ENCODE measurements at regions not wholly inside any gene's neighbourhood (a gene's known extent, or its start where the extent isn't known, plus 50 kb on each side); places are given as distances from the start of the nearest gene placed in this dataset.

- no peak overlapping the region for H3K27ac ChIP-seq
- no peaks in the 10 kb centered on the region for H3K9me3 ChIP-seq (ENCODE audit: low read depth)
- no peaks in the 10 kb centered on the region for H3K27me3 ChIP-seq
- DNase-seq (ENCODE audit: low read depth in 1 of 2, low spot score in 1 of 2): no peak
- no peak overlapping the region for H3K4me3 ChIP-seq
- no peaks in the 10 kb centered on the region for H3K36me3 ChIP-seq
- TF ChIP-seq CTCF (IDR thresholded peaks at IDR 0.05; ENCODE audit: low read depth, low read length): no peak
- H3K4me1 ChIP-seq (ENCODE audit: low read depth): no peaks in the 10 kb centered on the region
Measured at GRCh38 chr11:80365076-80365725, 924.4 kb upstream of the TENM4 start.

DNA sequence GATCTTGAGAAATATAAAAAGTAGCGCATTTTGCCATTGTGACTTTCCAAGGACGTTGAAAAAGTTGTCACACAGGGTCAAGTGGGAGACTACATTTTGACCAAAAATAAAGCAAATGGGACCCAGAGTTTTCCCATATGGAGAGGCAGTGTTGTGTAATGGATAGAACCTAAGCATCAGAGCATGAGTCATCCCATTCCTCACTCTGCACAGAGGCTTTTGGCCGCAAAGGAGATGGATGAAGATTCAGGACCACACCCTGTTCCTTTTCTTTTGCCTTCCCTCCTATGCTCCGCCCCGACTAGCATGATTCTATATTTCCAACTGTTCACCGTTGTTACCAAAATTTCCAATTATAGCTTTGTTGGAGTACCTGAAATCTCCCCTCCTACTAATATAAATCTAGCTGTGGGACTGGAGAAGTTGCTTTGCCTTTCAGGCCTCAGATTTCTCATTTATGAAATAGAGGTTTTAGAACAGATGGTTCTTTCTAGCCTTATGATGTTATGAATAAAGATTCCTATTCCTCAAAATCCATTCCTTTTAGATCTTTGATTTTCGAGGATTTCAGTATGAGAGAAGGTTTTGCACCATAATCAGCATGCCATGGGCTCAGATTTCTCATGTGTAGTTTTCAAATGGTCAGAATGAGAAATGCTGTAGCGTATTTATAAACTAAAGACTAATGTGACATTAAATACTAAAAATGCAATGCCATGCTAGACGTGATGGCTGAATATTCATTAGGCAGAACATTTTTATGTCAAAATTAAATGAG is 921.9 kb upstream of the TENM4 start:
- no peak overlapping the region for H3K27ac ChIP-seq
- H3K4me1 ChIP-seq (ENCODE audit: low read depth): no peaks in the 10 kb centered on the region
- H3K27me3 ChIP-seq: no peaks in the 10 kb centered on the region
- H3K36me3 ChIP-seq: no peaks in the 10 kb centered on the region
- DNase-seq (ENCODE audit: low read depth in 1 of 2, low spot score in 1 of 2): no peak
- no peaks in the 10 kb centered on the region for H3K9me3 ChIP-seq (ENCODE audit: low read depth)
- no peak overlapping the region for H3K4me3 ChIP-seq
- TF ChIP-seq CTCF (IDR thresholded peaks at IDR 0.05; ENCODE audit: low read depth, low read length): no peak

DNA sequence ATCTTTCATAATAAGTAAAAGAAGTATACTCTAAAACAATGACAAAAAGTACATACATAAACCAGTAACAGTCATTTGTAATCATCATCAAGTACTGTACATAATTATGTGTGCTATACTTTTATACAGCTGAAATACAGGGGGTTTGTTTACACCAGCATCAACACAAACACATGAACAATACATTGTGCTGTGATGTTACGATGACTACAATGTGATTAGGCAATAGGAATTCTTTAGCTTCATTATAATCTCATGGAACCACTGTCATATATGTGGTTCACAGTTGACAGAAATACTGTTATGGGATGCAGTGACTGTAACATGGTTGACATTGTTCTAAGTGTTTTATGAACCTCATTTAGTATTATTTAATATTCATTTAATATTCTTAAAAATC is 914.4 kb upstream of the TENM4 start:
- Histone ChIP-seq H3K4me1 (ENCODE audit: low read depth) (no peaks in the 10 kb centered on the region), H3K4me3 (no peak overlapping the region), H3K27ac (no peak overlapping the region), H3K9me3 (ENCODE audit: low read depth) (no peaks in the 10 kb centered on the region), H3K36me3 (no peaks in the 10 kb centered on the region), H3K27me3 (no peaks in the 10 kb centered on the region)
- DNase-seq (ENCODE audit: low read depth in 1 of 2, low spot score in 1 of 2): no peak
- no peak for TF ChIP-seq CTCF (IDR thresholded peaks at IDR 0.05; ENCODE audit: low read depth, low read length)

DNA sequence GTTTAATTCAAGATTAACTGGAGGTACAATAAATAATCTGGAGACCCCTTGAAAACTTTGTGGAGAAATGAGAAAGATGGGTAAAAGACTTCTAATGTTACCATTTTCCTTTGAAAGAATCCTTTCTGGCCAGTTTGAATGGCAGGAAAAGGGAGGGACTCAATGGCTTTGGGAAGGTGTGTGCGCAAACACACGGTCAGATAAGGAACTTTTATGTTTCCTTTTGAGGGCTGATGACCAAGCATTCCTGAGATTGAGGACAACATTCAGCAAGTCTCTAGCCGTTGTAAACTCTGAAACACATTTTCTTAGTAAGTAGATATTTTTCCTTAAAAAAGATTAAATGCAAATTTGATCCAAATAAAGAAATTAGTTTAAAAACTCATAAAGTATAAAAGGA is 909.7 kb upstream of the TENM4 start:
- no peak overlapping the region for H3K27ac ChIP-seq
- H3K4me1 ChIP-seq (ENCODE audit: low read depth): peaks cover 9% of the 10 kb centered on the region
- TF ChIP-seq CTCF (IDR thresholded peaks at IDR 0.05; ENCODE audit: low read depth, low read length): no peak
- H3K36me3 ChIP-seq: no peaks in the 10 kb centered on the region
- H3K27me3 ChIP-seq: no peaks in the 10 kb centered on the region
- H3K4me3 ChIP-seq: no peak overlapping the region
- no peak for DNase-seq (ENCODE audit: low read depth in 1 of 2, low spot score in 1 of 2)
- no peaks in the 10 kb centered on the region for H3K9me3 ChIP-seq (ENCODE audit: low read depth)

GRCh38 chr11:80349997-80350396 is 909.2 kb upstream of the TENM4 start:
- H3K9me3 ChIP-seq (ENCODE audit: low read depth): no peaks in the 10 kb centered on the region
- H3K27ac ChIP-seq: no peak overlapping the region
- H3K36me3 ChIP-seq: no peaks in the 10 kb centered on the region
- no peak overlapping the region for H3K4me3 ChIP-seq
- no peak for DNase-seq (ENCODE audit: low read depth in 1 of 2, low spot score in 1 of 2)
- H3K4me1 ChIP-seq (ENCODE audit: low read depth): peaks cover 9% of the 10 kb centered on the region
- no peak for TF ChIP-seq CTCF (IDR thresholded peaks at IDR 0.05; ENCODE audit: low read depth, low read length)
- no peaks in the 10 kb centered on the region for H3K27me3 ChIP-seq
